ENCODE measurements at regions not wholly inside any gene's neighbourhood (a gene's known extent, or its start where the extent isn't known, plus 50 kb on each side); places are given as distances from the start of the nearest gene placed in this dataset.

GRCh38 chr9:129487658-129488483 lies 133.0 kb downstream of the C9orf50 start:
- no peaks in the 10 kb centered on the region for H3K9me3 ChIP-seq
- no peaks in the 10 kb centered on the region for H3K36me3 ChIP-seq (ENCODE audit: insufficient read depth in 1 of 2, low read depth in 1 of 2)
- peak overlapping the region; percentile 70 for H3K4me3 ChIP-seq
- intact Hi-C loops (cut with DNase I): loop anchor here in 1 of 2 donors (2.0 kb wide), 2 partner anchors 311 to 347 kb away; no protein-coding TSS in a partner anchor
- peak; percentile 6 to 27 (median 19) for ATAC-seq
- DNase-seq: peak in 1 of 2 donors; percentile 70
- TF ChIP-seq CTCF (IDR thresholded peaks at IDR 0.05): no peak
- no peaks in the 10 kb centered on the region for H3K27me3 ChIP-seq (ENCODE audit: insufficient read depth in 3 of 3, low read length in 2 of 3)
- peak overlapping the region; percentile 95 for H3K27ac ChIP-seq
- 9 to 11% (median 9%) methylated on average over 42 to 46 of the region's 46 CpGs for WGBS, 3 donors
- peaks cover 45% of the 10 kb centered on the region for H3K4me1 ChIP-seq

- no peak for TF ChIP-seq CTCF (IDR thresholded peaks at IDR 0.05)
- H3K4me1 ChIP-seq: peaks cover 45% of the 10 kb centered on the region
- peak in 2 of 4 donors; percentile 6 to 27 for ATAC-seq
- no peaks in the 10 kb centered on the region for H3K27me3 ChIP-seq (ENCODE audit: insufficient read depth in 3 of 3, low read length in 2 of 3)
- peak; percentile 83 to 86 for DNase-seq
- intact Hi-C loops (cut with DNase I): no loop called here
- H3K9me3 ChIP-seq: no peaks in the 10 kb centered on the region
- H3K27ac ChIP-seq: peak overlapping the region; percentile 95
- H3K4me3 ChIP-seq: no peak overlapping the region
- WGBS, 3 donors: 44 to 63% (median 47%) methylated on average over 12 to 13 of the region's 13 CpGs
- H3K36me3 ChIP-seq (ENCODE audit: insufficient read depth in 1 of 2, low read depth in 1 of 2): no peaks in the 10 kb centered on the region
These were observed 133.9 kb downstream of the C9orf50 start for GRCh38 chr9:129486756-129487657.

GRCh38 chr9:129485145-129485774 lies 135.6 kb downstream of the C9orf50 start:
- peak overlapping the region; percentile 41 for H3K27ac ChIP-seq
- no peaks in the 10 kb centered on the region for H3K27me3 ChIP-seq (ENCODE audit: insufficient read depth in 3 of 3, low read length in 2 of 3)
- WGBS, 3 donors: 74 to 88% (median 77%) methylated on average over 9 of the region's 9 CpGs
- H3K4me1 ChIP-seq: peaks cover 32% of the 10 kb centered on the region
- H3K9me3 ChIP-seq: no peaks in the 10 kb centered on the region
- no peak for DNase-seq
- intact Hi-C loops (cut with DNase I): no loop called here
- H3K4me3 ChIP-seq: no peak overlapping the region
- ATAC-seq: no peak
- TF ChIP-seq CTCF (IDR thresholded peaks at IDR 0.05): no peak
- no peaks in the 10 kb centered on the region for H3K36me3 ChIP-seq (ENCODE audit: insufficient read depth in 1 of 2, low read depth in 1 of 2)

GRCh38 chr9:129484352-129485000 lies 136.4 kb downstream of the C9orf50 start:
- no peak overlapping the region for H3K4me3 ChIP-seq
- 76 to 82% (median 77%) methylated on average over 11 of the region's 11 CpGs for WGBS, 3 donors

More at GRCh38 chr9:129484352-129485000, 136.4 kb downstream of the C9orf50 start:
- peaks cover 31% of the 10 kb centered on the region for H3K4me1 ChIP-seq
- H3K9me3 ChIP-seq: no peaks in the 10 kb centered on the region
- H3K27me3 ChIP-seq (ENCODE audit: insufficient read depth in 3 of 3, low read length in 2 of 3): no peaks in the 10 kb centered on the region
- H3K27ac ChIP-seq: peak overlapping the region; percentile 100
- no peak for ATAC-seq
- no peaks in the 10 kb centered on the region for H3K36me3 ChIP-seq (ENCODE audit: insufficient read depth in 1 of 2, low read depth in 1 of 2)
- no peak for TF ChIP-seq CTCF (IDR thresholded peaks at IDR 0.05)
- intact Hi-C loops (cut with DNase I): loop anchor here (5.0 kb wide), 1 partner anchor 72 kb away; no protein-coding TSS in a partner anchor
- DNase-seq: no peak

All from psoas muscle (tissue), 7 donors.